ENCODE measurements at regions not wholly inside any gene's neighbourhood (a gene's known extent, or its start where the extent isn't known, plus 50 kb on each side); places are given as distances from the start of the nearest gene placed in this dataset.
"Not testable (repeated sequence)": the region's sequence is repeated elsewhere in the genome, so short reads cannot be mapped to it uniquely, and the experiment has no call there.

DNA sequence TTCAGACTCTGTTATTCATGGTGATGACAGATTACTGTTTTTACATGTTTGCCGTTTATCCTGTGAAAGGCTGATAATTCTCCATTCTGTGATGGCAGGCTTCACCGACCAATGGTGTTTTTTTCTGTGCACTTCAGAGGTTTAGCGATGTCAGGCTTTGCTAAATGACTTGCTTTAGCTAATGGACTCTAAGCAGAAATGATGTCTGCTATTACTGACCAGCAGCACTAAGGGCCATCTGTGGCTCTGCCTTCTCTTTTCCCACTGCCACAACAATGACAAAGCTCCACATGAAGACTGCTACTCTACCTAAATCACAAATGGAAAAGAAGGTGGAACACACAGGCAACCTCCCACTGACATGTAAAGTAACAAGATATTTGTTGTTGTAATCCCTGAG lies 68.4 kb upstream of the ALB start:
- DNase-seq (ENCODE audit: low read depth), result no peak
- TF ChIP-seq, protein P1, sequence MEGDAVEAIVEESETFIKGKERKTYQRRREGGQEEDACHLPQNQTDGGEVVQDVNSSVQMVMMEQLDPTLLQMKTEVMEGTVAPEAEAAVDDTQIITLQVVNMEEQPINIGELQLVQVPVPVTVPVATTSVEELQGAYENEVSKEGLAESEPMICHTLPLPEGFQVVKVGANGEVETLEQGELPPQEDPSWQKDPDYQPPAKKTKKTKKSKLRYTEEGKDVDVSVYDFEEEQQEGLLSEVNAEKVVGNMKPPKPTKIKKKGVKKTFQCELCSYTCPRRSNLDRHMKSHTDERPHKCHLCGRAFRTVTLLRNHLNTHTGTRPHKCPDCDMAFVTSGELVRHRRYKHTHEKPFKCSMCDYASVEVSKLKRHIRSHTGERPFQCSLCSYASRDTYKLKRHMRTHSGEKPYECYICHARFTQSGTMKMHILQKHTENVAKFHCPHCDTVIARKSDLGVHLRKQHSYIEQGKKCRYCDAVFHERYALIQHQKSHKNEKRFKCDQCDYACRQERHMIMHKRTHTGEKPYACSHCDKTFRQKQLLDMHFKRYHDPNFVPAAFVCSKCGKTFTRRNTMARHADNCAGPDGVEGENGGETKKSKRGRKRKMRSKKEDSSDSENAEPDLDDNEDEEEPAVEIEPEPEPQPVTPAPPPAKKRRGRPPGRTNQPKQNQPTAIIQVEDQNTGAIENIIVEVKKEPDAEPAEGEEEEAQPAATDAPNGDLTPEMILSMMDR (conservative IDR thresholded peaks at IDR 0.05; ENCODE audit: control insufficient read depth, insufficient read depth, low read depth, low read length), result no peak
- H3K4me3 ChIP-seq (ENCODE audit: control insufficient read depth, low read depth, low read length), result no peak overlapping the region

DNA sequence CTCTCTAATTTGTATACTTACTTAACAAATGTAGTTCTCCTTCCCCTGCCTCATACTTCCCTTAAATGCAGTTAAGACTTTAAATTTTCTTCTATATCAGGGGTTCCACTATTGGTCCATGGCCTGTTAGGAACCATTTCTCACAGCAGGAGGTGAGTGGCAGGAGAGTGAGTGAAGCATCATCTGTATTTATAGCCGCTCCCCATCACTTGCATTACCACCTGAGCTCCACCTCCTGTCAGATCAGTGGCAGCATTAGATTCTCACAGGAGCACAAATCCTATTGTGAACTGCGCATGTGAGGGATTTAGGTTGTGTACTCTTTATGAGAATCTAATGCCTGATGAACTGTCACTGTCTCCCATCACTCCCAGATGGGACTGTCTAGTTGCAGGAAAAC lies 72.1 kb upstream of the ALB start:
- H3K4me3 ChIP-seq (ENCODE audit: control insufficient read depth, low read depth, low read length); DNase-seq (ENCODE audit: low read depth): not testable (repeated sequence)

GRCh38 chr4:73329300-73329699 lies 70.7 kb upstream of the ANKRD17 start:
- TF ChIP-seq, protein P1 (conservative IDR thresholded peaks at IDR 0.05; ENCODE audit: control insufficient read depth, insufficient read depth, low read depth, low read length), result no peak
- no peak for DNase-seq (ENCODE audit: low read depth)
- no peak overlapping the region for H3K4me3 ChIP-seq (ENCODE audit: control insufficient read depth, low read depth, low read length)

GRCh38 chr4:73325776-73326175 lies 67.2 kb upstream of the ANKRD17 start:
- DNase-seq (ENCODE audit: low read depth); H3K4me3 ChIP-seq (ENCODE audit: control insufficient read depth, low read depth, low read length): not testable (repeated sequence)

GRCh38 chr4:73317092-73317491 lies 58.5 kb upstream of the ANKRD17 start:
- H3K4me3 ChIP-seq (ENCODE audit: control insufficient read depth, low read depth, low read length), result no peak overlapping the region
- no peak for DNase-seq (ENCODE audit: low read depth)
- TF ChIP-seq, protein P1 (conservative IDR thresholded peaks at IDR 0.05; ENCODE audit: control insufficient read depth, insufficient read depth, low read depth, low read length), result no peak

DNA sequence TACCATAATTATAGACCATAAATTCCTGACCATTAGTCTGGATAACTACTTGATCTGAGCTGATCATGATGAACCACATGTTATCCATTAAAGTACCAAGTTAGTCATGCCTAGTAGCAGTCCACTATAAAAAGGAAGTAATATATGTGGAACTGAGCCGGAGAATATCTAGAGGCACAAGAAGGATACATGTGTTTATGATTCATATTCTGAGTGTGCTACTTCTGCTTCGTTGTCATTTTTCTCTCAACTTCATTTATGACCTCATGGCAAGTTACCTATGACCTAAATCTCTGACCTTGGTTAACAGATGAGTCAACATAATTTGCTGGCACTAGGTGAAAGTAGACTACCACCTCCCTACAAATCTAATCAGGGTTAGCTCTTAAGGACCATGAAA lies 56.5 kb upstream of the ANKRD17 start:
- TF ChIP-seq, protein P1 (conservative IDR thresholded peaks at IDR 0.05; ENCODE audit: control insufficient read depth, insufficient read depth, low read depth, low read length), result no peak
- no peak overlapping the region for H3K4me3 ChIP-seq (ENCODE audit: control insufficient read depth, low read depth, low read length)
- DNase-seq (ENCODE audit: low read depth), result peak; percentile 96

DNA sequence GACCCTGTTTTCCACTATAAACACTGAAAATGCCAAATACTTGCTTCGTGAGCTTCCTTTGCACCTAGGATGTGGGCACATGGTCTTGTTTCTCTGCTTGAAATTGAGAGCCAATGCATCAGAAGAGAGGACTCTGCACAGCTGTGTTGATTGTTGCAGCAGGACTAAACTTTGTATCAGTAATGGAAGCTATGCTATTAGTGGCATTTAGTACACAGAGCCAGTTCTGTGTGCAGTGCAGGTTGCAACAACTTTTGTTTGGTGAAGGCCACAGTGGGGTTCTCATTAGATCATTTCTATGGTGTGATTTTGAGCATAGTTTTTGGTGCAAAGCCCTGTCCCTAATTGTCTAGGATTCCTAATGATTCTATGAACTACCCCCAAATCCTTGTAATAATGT lies 54.4 kb upstream of the ANKRD17 start:
- DNase-seq (ENCODE audit: low read depth), result no peak
- no peak overlapping the region for H3K4me3 ChIP-seq (ENCODE audit: control insufficient read depth, low read depth, low read length)
- TF ChIP-seq, protein P1 (conservative IDR thresholded peaks at IDR 0.05; ENCODE audit: control insufficient read depth, insufficient read depth, low read depth, low read length), result no peak

DNA sequence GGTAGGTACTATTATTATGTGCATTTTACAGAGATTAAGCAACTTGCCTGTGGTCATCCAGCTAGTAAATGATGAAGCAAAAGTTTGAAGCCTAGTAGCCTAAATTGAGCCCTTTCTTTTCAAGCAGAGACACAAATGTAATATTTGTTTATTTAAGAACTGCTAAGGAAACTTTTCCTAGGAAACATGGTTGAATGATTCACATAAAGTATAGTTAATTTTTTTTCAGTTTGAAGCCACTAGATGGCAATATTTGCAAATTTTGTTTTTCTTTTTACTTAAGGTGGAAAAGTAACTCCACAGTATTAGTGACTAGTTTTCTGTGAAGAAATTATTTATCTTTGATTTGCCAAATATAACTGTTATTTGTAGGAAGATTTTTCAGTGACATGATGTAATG lies 52.8 kb upstream of the ANKRD17 start:
- DNase-seq (ENCODE audit: low read depth), result peak; percentile 71
- no peak overlapping the region for H3K4me3 ChIP-seq (ENCODE audit: control insufficient read depth, low read depth, low read length)
- TF ChIP-seq, protein P1 (conservative IDR thresholded peaks at IDR 0.05; ENCODE audit: control insufficient read depth, insufficient read depth, low read depth, low read length), result peak; percentile 43
